Esophagus muscularis mucosa (tissue), 4 donors: ENCODE measurements at regions not wholly inside any gene's neighbourhood (a gene's known extent, or its start where the extent isn't known, plus 50 kb on each side); places are given as distances from the start of the nearest gene placed in this dataset.

Experiments
- EP300 ChIP-seq: sonication (generic); formaldehyde crosslinking; IDR thresholded peaks from one replicate; pipeline ENCODE4 v1.6.1; 2017; ENCODE audit warnings: antibody characterized with exemption
- POLR2A ChIP-seq: fragments of 450-650 bp; IDR thresholded peaks from one replicate; pipeline ENCODE4 v1.6.1; 2017; ENCODE audit warnings: antibody characterized with exemption, moderate library complexity, mild to moderate bottlenecking, low read depth
- POLR2AphosphoS5 ChIP-seq, 2 donors: sonication (generic); formaldehyde crosslinking; IDR thresholded peaks; one replicate each; pipeline ENCODE4 v1.6.1; 2017; ENCODE audit warnings: antibody characterized with exemption in 2 of 2
- TF ChIP-seq, protein P1 (sequence below), 3 experiments: fragments of 200-600 bp in 2 of 3; fragments of 450-650 bp in 1 of 3; sonication (generic) in 2 of 3; IDR thresholded peaks; one replicate each; pipeline ENCODE4 v1.5.1; 2017 to 2019; ENCODE audit warnings: antibody characterized with exemption in 3 of 3, mild to moderate bottlenecking in 2 of 3, moderate library complexity in 1 of 3

DNA sequence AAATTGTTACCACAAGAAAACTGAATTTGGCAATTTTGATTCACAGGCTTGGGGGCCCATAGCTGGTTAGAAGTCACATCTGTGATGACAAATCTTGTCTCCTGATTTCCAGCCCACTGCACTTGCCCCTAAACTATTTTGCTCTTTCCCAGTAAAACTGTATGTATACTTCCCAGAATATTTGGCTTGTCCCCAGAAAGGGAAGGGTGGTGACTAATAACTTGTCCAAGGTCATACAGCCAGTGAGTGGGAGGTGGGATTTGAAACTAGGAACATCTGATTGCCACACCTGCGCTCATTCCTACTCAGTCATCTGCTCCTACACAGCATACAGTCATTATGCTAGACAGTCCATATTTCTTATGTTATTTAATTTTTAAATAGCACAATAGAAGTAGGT, 304.5 kb downstream of the SDHAF3 start:
- TF ChIP-seq, protein P1, sequence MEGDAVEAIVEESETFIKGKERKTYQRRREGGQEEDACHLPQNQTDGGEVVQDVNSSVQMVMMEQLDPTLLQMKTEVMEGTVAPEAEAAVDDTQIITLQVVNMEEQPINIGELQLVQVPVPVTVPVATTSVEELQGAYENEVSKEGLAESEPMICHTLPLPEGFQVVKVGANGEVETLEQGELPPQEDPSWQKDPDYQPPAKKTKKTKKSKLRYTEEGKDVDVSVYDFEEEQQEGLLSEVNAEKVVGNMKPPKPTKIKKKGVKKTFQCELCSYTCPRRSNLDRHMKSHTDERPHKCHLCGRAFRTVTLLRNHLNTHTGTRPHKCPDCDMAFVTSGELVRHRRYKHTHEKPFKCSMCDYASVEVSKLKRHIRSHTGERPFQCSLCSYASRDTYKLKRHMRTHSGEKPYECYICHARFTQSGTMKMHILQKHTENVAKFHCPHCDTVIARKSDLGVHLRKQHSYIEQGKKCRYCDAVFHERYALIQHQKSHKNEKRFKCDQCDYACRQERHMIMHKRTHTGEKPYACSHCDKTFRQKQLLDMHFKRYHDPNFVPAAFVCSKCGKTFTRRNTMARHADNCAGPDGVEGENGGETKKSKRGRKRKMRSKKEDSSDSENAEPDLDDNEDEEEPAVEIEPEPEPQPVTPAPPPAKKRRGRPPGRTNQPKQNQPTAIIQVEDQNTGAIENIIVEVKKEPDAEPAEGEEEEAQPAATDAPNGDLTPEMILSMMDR (IDR thresholded peaks at IDR 0.05) = no peak
- TF ChIP-seq POLR2A = no peak
- TF ChIP-seq POLR2AphosphoS5 (IDR thresholded peaks at IDR 0.05) = no peak
- no peak for TF ChIP-seq EP300
